ENCODE measurements at regions not wholly inside any gene's neighbourhood (a gene's known extent, or its start where the extent isn't known, plus 50 kb on each side); places are given as distances from the start of the nearest gene placed in this dataset.

DNA sequence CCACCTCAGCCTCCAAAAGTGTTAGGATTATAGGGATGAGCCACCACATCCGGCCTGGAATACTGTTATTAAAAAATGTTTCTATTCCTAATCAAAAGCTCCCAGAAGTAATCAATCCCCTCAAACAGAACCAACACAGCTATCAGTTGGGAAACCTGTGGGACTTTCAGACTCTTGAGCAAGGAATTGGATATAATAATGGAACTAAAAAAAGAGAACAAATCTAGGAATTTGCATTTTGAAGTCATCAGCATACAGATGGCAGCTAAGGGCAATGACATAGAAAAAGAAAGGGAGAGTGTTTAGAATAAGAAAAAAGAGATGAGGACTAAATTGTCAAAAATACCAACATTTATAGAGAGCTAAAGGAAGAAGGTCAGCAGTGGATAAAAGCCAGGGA lies 54.7 kb upstream of the AMN1 start:
- TF ChIP-seq, protein P1, sequence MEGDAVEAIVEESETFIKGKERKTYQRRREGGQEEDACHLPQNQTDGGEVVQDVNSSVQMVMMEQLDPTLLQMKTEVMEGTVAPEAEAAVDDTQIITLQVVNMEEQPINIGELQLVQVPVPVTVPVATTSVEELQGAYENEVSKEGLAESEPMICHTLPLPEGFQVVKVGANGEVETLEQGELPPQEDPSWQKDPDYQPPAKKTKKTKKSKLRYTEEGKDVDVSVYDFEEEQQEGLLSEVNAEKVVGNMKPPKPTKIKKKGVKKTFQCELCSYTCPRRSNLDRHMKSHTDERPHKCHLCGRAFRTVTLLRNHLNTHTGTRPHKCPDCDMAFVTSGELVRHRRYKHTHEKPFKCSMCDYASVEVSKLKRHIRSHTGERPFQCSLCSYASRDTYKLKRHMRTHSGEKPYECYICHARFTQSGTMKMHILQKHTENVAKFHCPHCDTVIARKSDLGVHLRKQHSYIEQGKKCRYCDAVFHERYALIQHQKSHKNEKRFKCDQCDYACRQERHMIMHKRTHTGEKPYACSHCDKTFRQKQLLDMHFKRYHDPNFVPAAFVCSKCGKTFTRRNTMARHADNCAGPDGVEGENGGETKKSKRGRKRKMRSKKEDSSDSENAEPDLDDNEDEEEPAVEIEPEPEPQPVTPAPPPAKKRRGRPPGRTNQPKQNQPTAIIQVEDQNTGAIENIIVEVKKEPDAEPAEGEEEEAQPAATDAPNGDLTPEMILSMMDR (IDR thresholded peaks at IDR 0.05; ENCODE audit: low read depth, low read length): no peak
- DNase-seq (ENCODE audit: low read depth in 2 of 2): no peak
- H3K4me3 ChIP-seq (replicated peaks in 1 of 2; ENCODE audit: low read depth in 2 of 2, low read length in 2 of 2): no peak overlapping the region

DNA sequence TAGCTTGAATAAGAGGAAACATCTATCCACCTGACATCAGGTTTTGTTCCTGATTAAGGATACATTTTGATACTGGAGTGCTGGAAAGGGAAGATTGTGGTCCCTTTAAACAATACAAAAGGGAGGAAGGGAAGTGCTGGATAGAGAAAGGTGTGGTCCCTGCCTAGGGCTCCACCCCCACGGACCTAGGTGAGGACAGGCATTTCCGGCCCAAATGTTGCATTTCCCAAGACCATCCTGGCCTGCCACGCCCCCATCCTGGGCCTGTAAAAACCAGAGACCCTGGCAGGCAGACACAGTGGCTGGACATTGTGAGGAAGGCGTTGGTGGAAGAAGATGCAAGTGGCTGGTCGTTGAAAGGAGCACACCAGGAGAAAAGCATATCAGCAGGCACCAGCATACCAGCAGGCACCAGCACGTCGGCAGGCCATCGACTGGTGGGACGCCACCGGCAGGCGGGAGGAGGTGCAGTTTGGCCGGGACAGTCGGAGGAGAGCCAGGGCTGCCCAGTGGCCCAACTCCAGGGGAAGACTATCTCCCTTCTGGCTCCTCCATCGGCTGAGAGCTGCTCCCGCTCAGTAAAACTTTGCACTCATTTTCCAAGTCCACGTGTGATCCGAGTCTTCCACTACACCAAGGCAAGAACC lies 53.2 kb upstream of the AMN1 start:
- DNase-seq (ENCODE audit: low read depth in 2 of 2): no peak
- no peak overlapping the region for H3K4me3 ChIP-seq (replicated peaks in 1 of 2; ENCODE audit: low read depth in 2 of 2, low read length in 2 of 2)

DNA sequence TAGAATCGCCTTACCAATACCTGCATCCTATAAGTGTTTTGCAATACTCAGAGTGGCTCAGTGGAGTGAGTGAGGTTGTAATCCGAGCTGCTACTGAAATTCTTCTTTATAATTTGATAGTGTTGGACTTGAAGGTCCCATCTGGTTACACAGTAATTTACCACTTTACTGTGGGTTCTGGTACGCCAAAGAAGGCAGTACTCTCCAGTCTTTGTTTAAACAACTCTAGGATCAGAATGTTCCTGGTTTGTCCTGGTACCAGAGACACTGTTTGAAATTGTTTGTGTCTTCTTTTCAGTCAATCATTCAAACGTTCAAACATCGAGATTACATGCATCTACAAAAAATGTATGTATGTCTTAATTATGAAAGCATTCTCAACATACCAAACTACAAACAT lies 51.3 kb upstream of the AMN1 start:
- TF ChIP-seq, protein P1 (IDR thresholded peaks at IDR 0.05; ENCODE audit: low read depth, low read length): no peak
- no peak overlapping the region for H3K4me3 ChIP-seq (replicated peaks in 1 of 2; ENCODE audit: low read depth in 2 of 2, low read length in 2 of 2)
- DNase-seq (ENCODE audit: low read depth in 2 of 2): no peak

More for the DNA sequence above, 53.2 kb upstream of the AMN1 start:
- TF ChIP-seq, protein P1 (IDR thresholded peaks at IDR 0.05; ENCODE audit: low read depth, low read length): no peak

DNA sequence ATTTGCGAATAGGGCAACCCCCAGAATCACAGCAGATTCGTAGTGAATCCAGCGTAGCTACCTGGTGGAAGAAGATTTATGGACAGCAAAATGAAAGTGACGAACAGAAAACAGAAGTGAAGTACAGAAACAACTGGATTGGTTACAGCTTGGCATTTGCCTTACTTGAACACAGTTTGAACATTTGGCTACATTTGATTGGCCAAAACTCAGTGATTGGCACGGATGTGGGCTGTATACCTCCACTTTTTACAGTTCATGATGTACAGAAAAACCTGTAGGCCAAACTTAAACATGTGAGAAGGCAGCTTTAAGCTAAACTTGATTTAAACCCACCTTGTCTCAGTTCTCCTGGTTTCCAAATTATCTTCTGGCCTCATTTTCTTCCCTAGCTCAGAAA lies 49.9 kb upstream of the AMN1 start:
- TF ChIP-seq, protein P1 (IDR thresholded peaks at IDR 0.05; ENCODE audit: low read depth, low read length): no peak
- DNase-seq (ENCODE audit: low read depth in 2 of 2): no peak
- no peak overlapping the region for H3K4me3 ChIP-seq (replicated peaks in 1 of 2; ENCODE audit: low read depth in 2 of 2, low read length in 2 of 2)

Measured in cardiac fibroblast (primary cell).